ENCODE measurements at regions not wholly inside any gene's neighbourhood (a gene's known extent, or its start where the extent isn't known, plus 50 kb on each side); places are given as distances from the start of the nearest gene placed in this dataset.

DNA sequence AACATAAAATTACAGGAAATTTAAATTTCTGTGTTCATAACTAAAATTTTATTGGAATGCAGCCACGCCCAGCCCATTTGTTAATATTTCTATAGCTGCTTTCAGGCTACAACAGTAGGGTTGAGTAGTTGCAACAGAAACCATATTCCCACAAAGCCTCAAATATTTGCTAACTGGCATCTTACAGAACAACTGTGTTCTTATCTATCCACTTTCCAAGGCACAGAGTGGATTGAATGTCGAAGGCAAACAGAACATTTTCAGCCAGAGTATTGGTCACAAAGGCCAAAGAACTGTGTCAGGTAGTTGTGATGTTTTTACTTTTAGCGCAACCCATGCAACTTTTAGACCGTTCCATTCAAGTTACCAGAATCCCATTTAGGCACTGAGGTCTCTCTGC lies 51.1 kb upstream of the OPN4 start:
- Histone ChIP-seq H3K36me3 (no peaks in the 10 kb centered on the region), H3K4me3 (no peak overlapping the region), H3K9ac (ENCODE audit: low read depth in 2 of 2, low read length in 2 of 2) (no peak overlapping the region), H3K4me1 (no peaks in the 10 kb centered on the region), H3K9me3 (no peaks in the 10 kb centered on the region), H3K27me3 (no peaks in the 10 kb centered on the region), H3K27ac (no peak overlapping the region)
- no peak for DNase-seq
- TF ChIP-seq, protein P1, sequence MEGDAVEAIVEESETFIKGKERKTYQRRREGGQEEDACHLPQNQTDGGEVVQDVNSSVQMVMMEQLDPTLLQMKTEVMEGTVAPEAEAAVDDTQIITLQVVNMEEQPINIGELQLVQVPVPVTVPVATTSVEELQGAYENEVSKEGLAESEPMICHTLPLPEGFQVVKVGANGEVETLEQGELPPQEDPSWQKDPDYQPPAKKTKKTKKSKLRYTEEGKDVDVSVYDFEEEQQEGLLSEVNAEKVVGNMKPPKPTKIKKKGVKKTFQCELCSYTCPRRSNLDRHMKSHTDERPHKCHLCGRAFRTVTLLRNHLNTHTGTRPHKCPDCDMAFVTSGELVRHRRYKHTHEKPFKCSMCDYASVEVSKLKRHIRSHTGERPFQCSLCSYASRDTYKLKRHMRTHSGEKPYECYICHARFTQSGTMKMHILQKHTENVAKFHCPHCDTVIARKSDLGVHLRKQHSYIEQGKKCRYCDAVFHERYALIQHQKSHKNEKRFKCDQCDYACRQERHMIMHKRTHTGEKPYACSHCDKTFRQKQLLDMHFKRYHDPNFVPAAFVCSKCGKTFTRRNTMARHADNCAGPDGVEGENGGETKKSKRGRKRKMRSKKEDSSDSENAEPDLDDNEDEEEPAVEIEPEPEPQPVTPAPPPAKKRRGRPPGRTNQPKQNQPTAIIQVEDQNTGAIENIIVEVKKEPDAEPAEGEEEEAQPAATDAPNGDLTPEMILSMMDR (IDR thresholded peaks at IDR 0.05), result no peak
- intact Hi-C loops (cut with DNase I), result no loop called here
